ENCODE measurements at regions not wholly inside any gene's neighbourhood (a gene's known extent, or its start where the extent isn't known, plus 50 kb on each side); places are given as distances from the start of the nearest gene placed in this dataset.
"Not testable (repeated sequence)": the region's sequence is repeated elsewhere in the genome, so short reads cannot be mapped to it uniquely, and the experiment has no call there.

DNA sequence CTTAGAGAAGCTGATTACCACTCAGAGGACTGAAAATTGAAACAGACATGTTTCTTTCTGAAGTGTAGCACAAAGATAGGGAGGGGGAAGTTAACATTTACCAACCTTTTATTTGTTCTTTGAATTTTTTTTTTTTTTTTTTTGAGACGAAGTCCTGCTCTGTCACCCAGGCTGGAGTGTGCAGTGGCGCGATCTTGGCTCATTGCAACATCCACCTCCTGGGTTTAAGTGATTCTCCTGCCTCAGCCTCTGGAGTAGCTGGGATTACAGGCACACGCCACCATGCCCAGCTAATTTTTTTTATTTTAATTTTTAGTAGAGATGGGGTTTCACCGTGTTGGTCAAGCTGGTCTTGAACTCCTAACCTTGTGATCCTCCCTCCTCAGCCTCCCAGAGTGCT, 87.8 kb upstream of the AKAP13 start:
- H3K27me3 ChIP-seq (ENCODE audit: control insufficient read depth, insufficient read depth, low read length); H3K9ac ChIP-seq (ENCODE audit: low read length); H3K4me3 ChIP-seq (ENCODE audit: low read depth, low read length); H3K36me3 ChIP-seq (ENCODE audit: control insufficient read depth, insufficient read depth, low read length); H3K9me3 ChIP-seq (ENCODE audit: control insufficient read depth, insufficient read depth, low read depth, low read length); H3K27ac ChIP-seq (ENCODE audit: low read depth, low read length); H3K4me1 ChIP-seq (ENCODE audit: control insufficient read depth, insufficient read depth, low read length): not testable (repeated sequence)

GRCh38 chr15:85296615-85297402, 83.6 kb upstream of the AKAP13 start:
- peaks cover 4% of the 10 kb centered on the region; the same call in 1 of the 2 replicates for H3K4me1 ChIP-seq (ENCODE audit: control insufficient read depth, insufficient read depth, low read length)
- no peak overlapping the region for H3K27ac ChIP-seq (ENCODE audit: low read depth, low read length)
- H3K4me3 ChIP-seq (ENCODE audit: low read depth, low read length): no peak overlapping the region
- H3K9me3 ChIP-seq (ENCODE audit: control insufficient read depth, insufficient read depth, low read depth, low read length): no peaks in the 10 kb centered on the region
- H3K27me3 ChIP-seq (ENCODE audit: control insufficient read depth, insufficient read depth, low read length): no peaks in the 10 kb centered on the region
- no peak overlapping the region for H3K9ac ChIP-seq (ENCODE audit: low read length)
- H3K36me3 ChIP-seq (ENCODE audit: control insufficient read depth, insufficient read depth, low read length): no peaks in the 10 kb centered on the region

- Histone ChIP-seq H3K36me3 (ENCODE audit: control insufficient read depth, insufficient read depth, low read length) (no peaks in the 10 kb centered on the region), H3K4me3 (ENCODE audit: low read depth, low read length) (no peak overlapping the region), H3K4me1 (ENCODE audit: control insufficient read depth, insufficient read depth, low read length) (peaks cover 4% of the 10 kb centered on the region; the same call in 1 of the 2 replicates), H3K27me3 (ENCODE audit: control insufficient read depth, insufficient read depth, low read length) (no peaks in the 10 kb centered on the region), H3K9ac (ENCODE audit: low read length) (no peak overlapping the region), H3K9me3 (ENCODE audit: control insufficient read depth, insufficient read depth, low read depth, low read length) (no peaks in the 10 kb centered on the region), H3K27ac (ENCODE audit: low read depth, low read length) (no peak overlapping the region)
Observed at GRCh38 chr15:85297537-85297936, 82.9 kb upstream of the AKAP13 start.

DNA sequence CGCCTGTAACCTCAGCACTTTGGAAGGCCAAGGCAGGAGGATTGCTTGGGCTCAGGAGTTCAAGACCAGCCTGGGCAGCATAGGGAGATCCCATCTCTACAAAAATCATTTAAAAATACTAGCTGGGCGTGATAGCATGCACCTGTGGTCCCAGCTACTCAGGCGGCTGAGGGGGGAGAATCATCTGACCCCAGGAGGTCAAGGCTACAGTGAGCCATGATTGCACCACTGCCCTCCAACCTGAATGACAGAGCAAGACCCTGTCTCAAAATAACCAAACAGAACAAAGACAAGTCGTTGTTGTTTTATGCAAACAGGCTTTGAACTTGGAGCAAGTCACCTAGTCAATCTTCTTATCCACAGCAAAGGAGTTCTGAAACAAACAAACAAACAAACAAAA, 82.0 kb upstream of the AKAP13 start:
- H3K27ac ChIP-seq (ENCODE audit: low read depth, low read length): no peak overlapping the region
- H3K36me3 ChIP-seq (ENCODE audit: control insufficient read depth, insufficient read depth, low read length): no peaks in the 10 kb centered on the region
- H3K9ac ChIP-seq (ENCODE audit: low read length): no peak overlapping the region
- peaks cover 4% of the 10 kb centered on the region; the same call in 1 of the 2 replicates for H3K4me1 ChIP-seq (ENCODE audit: control insufficient read depth, insufficient read depth, low read length)
- no peaks in the 10 kb centered on the region for H3K9me3 ChIP-seq (ENCODE audit: control insufficient read depth, insufficient read depth, low read depth, low read length)
- H3K4me3 ChIP-seq (ENCODE audit: low read depth, low read length): no peak overlapping the region
- H3K27me3 ChIP-seq (ENCODE audit: control insufficient read depth, insufficient read depth, low read length): no peaks in the 10 kb centered on the region

- Histone ChIP-seq H3K4me1 (ENCODE audit: control insufficient read depth, insufficient read depth, low read length) (peaks cover 4% of the 10 kb centered on the region; the same call in 1 of the 2 replicates), H3K27ac (ENCODE audit: low read depth, low read length) (no peak overlapping the region)
Observed at GRCh38 chr15:85298941-85299340, 81.5 kb upstream of the AKAP13 start.

GRCh38 chr15:85302271-85302670, 78.1 kb upstream of the AKAP13 start:
- Histone ChIP-seq H3K9ac (ENCODE audit: low read length) (no peak overlapping the region), H3K4me1 (ENCODE audit: control insufficient read depth, insufficient read depth, low read length) (no peaks in the 10 kb centered on the region), H3K36me3 (ENCODE audit: control insufficient read depth, insufficient read depth, low read length) (no peaks in the 10 kb centered on the region), H3K27ac (ENCODE audit: low read depth, low read length) (no peak overlapping the region), H3K9me3 (ENCODE audit: control insufficient read depth, insufficient read depth, low read depth, low read length) (no peaks in the 10 kb centered on the region), H3K4me3 (ENCODE audit: low read depth, low read length) (no peak overlapping the region), H3K27me3 (ENCODE audit: control insufficient read depth, insufficient read depth, low read length) (no peaks in the 10 kb centered on the region)

More at GRCh38 chr15:85298941-85299340, 81.5 kb upstream of the AKAP13 start:
- H3K9ac ChIP-seq (ENCODE audit: low read length): no peak overlapping the region
- H3K36me3 ChIP-seq (ENCODE audit: control insufficient read depth, insufficient read depth, low read length): no peaks in the 10 kb centered on the region
- no peaks in the 10 kb centered on the region for H3K9me3 ChIP-seq (ENCODE audit: control insufficient read depth, insufficient read depth, low read depth, low read length)
- no peak overlapping the region for H3K4me3 ChIP-seq (ENCODE audit: low read depth, low read length)
- no peaks in the 10 kb centered on the region for H3K27me3 ChIP-seq (ENCODE audit: control insufficient read depth, insufficient read depth, low read length)

GRCh38 chr15:85305050-85305449, 75.4 kb upstream of the AKAP13 start:
- Histone ChIP-seq H3K36me3 (ENCODE audit: control insufficient read depth, insufficient read depth, low read length) (no peaks in the 10 kb centered on the region), H3K27me3 (ENCODE audit: control insufficient read depth, insufficient read depth, low read length) (no peaks in the 10 kb centered on the region), H3K4me1 (ENCODE audit: control insufficient read depth, insufficient read depth, low read length) (no peaks in the 10 kb centered on the region), H3K27ac (ENCODE audit: low read depth, low read length) (no peak overlapping the region), H3K9me3 (ENCODE audit: control insufficient read depth, insufficient read depth, low read depth, low read length) (no peaks in the 10 kb centered on the region), H3K4me3 (ENCODE audit: low read depth, low read length) (no peak overlapping the region), H3K9ac (ENCODE audit: low read length) (no peak overlapping the region)

- no peak overlapping the region for H3K9ac ChIP-seq (ENCODE audit: low read length)
- no peaks in the 10 kb centered on the region for H3K4me1 ChIP-seq (ENCODE audit: control insufficient read depth, insufficient read depth, low read length)
- 0 out of 2 replicates have a peak, but pooled peaks cover 3% of the 10 kb centered on the region for H3K9me3 ChIP-seq (ENCODE audit: control insufficient read depth, insufficient read depth, low read depth, low read length)
- no peak overlapping the region for H3K27ac ChIP-seq (ENCODE audit: low read depth, low read length)
- no peak overlapping the region for H3K4me3 ChIP-seq (ENCODE audit: low read depth, low read length)
- no peaks in the 10 kb centered on the region for H3K27me3 ChIP-seq (ENCODE audit: control insufficient read depth, insufficient read depth, low read length)
- H3K36me3 ChIP-seq (ENCODE audit: control insufficient read depth, insufficient read depth, low read length): no peaks in the 10 kb centered on the region
Observed at GRCh38 chr15:85306946-85307686, 73.3 kb upstream of the AKAP13 start.

- H3K27me3 ChIP-seq (ENCODE audit: control insufficient read depth, insufficient read depth, low read length): no peaks in the 10 kb centered on the region
- H3K27ac ChIP-seq (ENCODE audit: low read depth, low read length): no peak overlapping the region
- peaks cover 3% of the 10 kb centered on the region; the same call in 1 of the 2 replicates for H3K4me1 ChIP-seq (ENCODE audit: control insufficient read depth, insufficient read depth, low read length)
- H3K4me3 ChIP-seq (ENCODE audit: low read depth, low read length): no peak overlapping the region
- no peaks in the 10 kb centered on the region for H3K36me3 ChIP-seq (ENCODE audit: control insufficient read depth, insufficient read depth, low read length)
- H3K9me3 ChIP-seq (ENCODE audit: control insufficient read depth, insufficient read depth, low read depth, low read length): 0 out of 2 replicates have a peak, but pooled peaks cover 3% of the 10 kb centered on the region
- H3K9ac ChIP-seq (ENCODE audit: low read length): no peak overlapping the region
Observed at GRCh38 chr15:85307687-85308045, 72.7 kb upstream of the AKAP13 start.

GRCh38 chr15:85311647-85312046, 68.8 kb upstream of the AKAP13 start:
- no peak overlapping the region for H3K27ac ChIP-seq (ENCODE audit: low read depth, low read length)
- H3K36me3 ChIP-seq (ENCODE audit: control insufficient read depth, insufficient read depth, low read length): no peaks in the 10 kb centered on the region
- H3K27me3 ChIP-seq (ENCODE audit: control insufficient read depth, insufficient read depth, low read length): no peaks in the 10 kb centered on the region
- 0 out of 2 replicates have a peak, but pooled peaks cover 3% of the 10 kb centered on the region for H3K9me3 ChIP-seq (ENCODE audit: control insufficient read depth, insufficient read depth, low read depth, low read length)
- no peak overlapping the region for H3K4me3 ChIP-seq (ENCODE audit: low read depth, low read length)
- H3K9ac ChIP-seq (ENCODE audit: low read length): no peak overlapping the region
- H3K4me1 ChIP-seq (ENCODE audit: control insufficient read depth, insufficient read depth, low read length): peaks cover 9% of the 10 kb centered on the region; the same call in 1 of the 2 replicates

DNA sequence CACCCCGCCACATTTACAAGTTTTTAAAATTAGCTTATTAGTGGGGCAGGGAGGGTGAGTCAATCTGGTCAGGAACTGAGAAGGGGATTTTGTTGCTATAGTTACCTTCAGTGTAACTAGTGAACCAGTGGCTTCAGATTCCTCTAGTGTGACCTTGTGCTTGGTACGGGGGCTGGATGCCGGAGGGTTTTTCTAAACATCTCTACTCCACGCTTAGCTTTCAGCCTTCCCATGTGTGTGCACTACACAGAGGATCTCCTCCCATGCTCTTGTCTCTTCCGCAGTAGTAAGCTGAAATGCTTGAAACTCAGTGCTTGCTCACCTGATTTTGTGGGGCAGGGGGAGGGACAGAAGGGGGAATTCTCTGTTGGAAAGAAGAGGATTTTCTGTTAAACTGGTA, 67.9 kb upstream of the AKAP13 start:
- peaks cover 9% of the 10 kb centered on the region; the same call in 1 of the 2 replicates for H3K4me1 ChIP-seq (ENCODE audit: control insufficient read depth, insufficient read depth, low read length)
- H3K4me3 ChIP-seq (ENCODE audit: low read depth, low read length): no peak overlapping the region
- no peaks in the 10 kb centered on the region for H3K27me3 ChIP-seq (ENCODE audit: control insufficient read depth, insufficient read depth, low read length)
- H3K27ac ChIP-seq (ENCODE audit: low read depth, low read length): no peak overlapping the region
- no peaks in the 10 kb centered on the region for H3K36me3 ChIP-seq (ENCODE audit: control insufficient read depth, insufficient read depth, low read length)
- H3K9ac ChIP-seq (ENCODE audit: low read length): no peak overlapping the region
- H3K9me3 ChIP-seq (ENCODE audit: control insufficient read depth, insufficient read depth, low read depth, low read length): 0 out of 2 replicates have a peak, but pooled peaks cover 3% of the 10 kb centered on the region
